Suprapubic skin (tissue), 3 donors: ENCODE measurements at regions not wholly inside any gene's neighbourhood (a gene's known extent, or its start where the extent isn't known, plus 50 kb on each side); places are given as distances from the start of the nearest gene placed in this dataset.

Experiments used
- EP300 ChIP-seq: sonication (generic); formaldehyde crosslinking; IDR thresholded peaks from one replicate; pipeline ENCODE4 v1.6.1; 2017; ENCODE audit warnings: antibody characterized with exemption
- POLR2A ChIP-seq, 2 donors: fragments of 450-650 bp; IDR thresholded peaks; one replicate each; pipeline ENCODE4 v1.6.1; 2017; ENCODE audit warnings: antibody characterized with exemption in 2 of 2, mild to moderate bottlenecking in 2 of 2, moderate library complexity in 2 of 2
- TF ChIP-seq, protein P1 (sequence below), 2 donors: fragments of 200-600 bp in 1 of 2; fragments of 450-650 bp in 1 of 2; sonication (generic) in 1 of 2; IDR thresholded peaks; one replicate each; pipeline ENCODE4 v1.5.1; 2016 to 2019; ENCODE audit warnings: antibody characterized with exemption in 2 of 2, mild to moderate bottlenecking in 1 of 2, moderate library complexity in 1 of 2

DNA sequence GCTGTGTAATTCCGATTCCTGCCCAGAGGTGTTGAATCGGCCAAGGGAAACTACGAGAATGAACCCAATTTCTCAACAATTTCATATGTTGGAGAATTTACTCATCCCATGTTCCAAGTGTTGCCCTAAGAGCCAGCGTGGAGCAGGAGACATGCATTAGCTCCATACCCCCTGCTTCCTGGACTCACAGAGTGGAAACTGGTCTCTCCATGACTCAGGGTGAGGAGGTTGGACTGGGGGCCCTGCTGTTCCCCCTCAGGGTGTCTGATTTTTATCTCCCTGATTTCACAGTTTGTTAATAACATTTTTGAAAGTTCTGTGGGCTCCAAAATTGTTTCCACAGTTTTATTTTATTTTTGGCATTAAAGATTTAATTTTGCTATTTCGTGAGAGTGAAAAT lies 183.0 kb upstream of the SFRP2 start:
- TF ChIP-seq, protein P1, sequence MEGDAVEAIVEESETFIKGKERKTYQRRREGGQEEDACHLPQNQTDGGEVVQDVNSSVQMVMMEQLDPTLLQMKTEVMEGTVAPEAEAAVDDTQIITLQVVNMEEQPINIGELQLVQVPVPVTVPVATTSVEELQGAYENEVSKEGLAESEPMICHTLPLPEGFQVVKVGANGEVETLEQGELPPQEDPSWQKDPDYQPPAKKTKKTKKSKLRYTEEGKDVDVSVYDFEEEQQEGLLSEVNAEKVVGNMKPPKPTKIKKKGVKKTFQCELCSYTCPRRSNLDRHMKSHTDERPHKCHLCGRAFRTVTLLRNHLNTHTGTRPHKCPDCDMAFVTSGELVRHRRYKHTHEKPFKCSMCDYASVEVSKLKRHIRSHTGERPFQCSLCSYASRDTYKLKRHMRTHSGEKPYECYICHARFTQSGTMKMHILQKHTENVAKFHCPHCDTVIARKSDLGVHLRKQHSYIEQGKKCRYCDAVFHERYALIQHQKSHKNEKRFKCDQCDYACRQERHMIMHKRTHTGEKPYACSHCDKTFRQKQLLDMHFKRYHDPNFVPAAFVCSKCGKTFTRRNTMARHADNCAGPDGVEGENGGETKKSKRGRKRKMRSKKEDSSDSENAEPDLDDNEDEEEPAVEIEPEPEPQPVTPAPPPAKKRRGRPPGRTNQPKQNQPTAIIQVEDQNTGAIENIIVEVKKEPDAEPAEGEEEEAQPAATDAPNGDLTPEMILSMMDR (IDR thresholded peaks at IDR 0.05): no peak
- TF ChIP-seq EP300 (no peak), POLR2A (IDR thresholded peaks at IDR 0.05) (no peak)
